Esophagus (tissue), 2 donors: ENCODE measurements at regions not wholly inside any gene's neighbourhood (a gene's known extent, or its start where the extent isn't known, plus 50 kb on each side); places are given as distances from the start of the nearest gene placed in this dataset.

ENCODE experiments used
- H3K27ac ChIP-seq, 2 donors: one replicate each; pipeline ENCODE4 v1.5.1; 2013; ENCODE audit warnings: low read depth in 2 of 2, mild to moderate bottlenecking in 2 of 2, inconsistent platforms in 1 of 2, low read length in 1 of 2, moderate library complexity in 1 of 2
- H3K27me3 ChIP-seq, 2 donors: one replicate each; pipeline ENCODE4 v1.6.1; 2013; ENCODE audit warnings: low read length in 2 of 2, control low read depth in 1 of 2, mild to moderate bottlenecking in 1 of 2; ENCODE audit not compliant: insufficient read depth in 2 of 2, control insufficient read depth in 1 of 2
- H3K36me3 ChIP-seq, 2 donors: one replicate each; pipeline ENCODE4 v1.6.1; 2013; ENCODE audit warnings: low read length in 1 of 2; ENCODE audit not compliant: control insufficient read depth in 2 of 2, insufficient read depth in 2 of 2
- H3K4me1 ChIP-seq, 2 donors: one replicate each; pipeline ENCODE4 v1.6.1; 2013; ENCODE audit warnings: low read length in 1 of 2; ENCODE audit not compliant: control insufficient read depth in 2 of 2, insufficient read depth in 2 of 2
- H3K4me3 ChIP-seq, 2 donors: one replicate each; pipeline ENCODE4 v1.5.1; 2013; ENCODE audit warnings: low read length in 2 of 2, mild to moderate bottlenecking in 2 of 2, low read depth in 1 of 2, moderate library complexity in 1 of 2
- H3K9me3 ChIP-seq, 2 donors: one replicate each; pipeline ENCODE4 v1.6.1; 2013; ENCODE audit warnings: mild to moderate bottlenecking in 2 of 2, low read depth in 1 of 2, low read length in 1 of 2, moderate library complexity in 1 of 2; ENCODE audit not compliant: control insufficient read depth in 2 of 2, insufficient read depth in 1 of 2
- WGBS, 2 donors: extraction: QIAGEN DNeasy Blood & Tissue Kit; methylation state at CpG; one replicate each; pipeline ENCODE4 v1.1.7; 2013; 5-methylcytosine and 5-hydroxymethylcytosine counted together
- donor health status: healthy with polysubstance abuse.
- donor health status: Bipolar disorder and iron deficiency.

GRCh38 chr2:15096873-15097272, 464.3 kb downstream of the NBAS start:
- H3K4me3 ChIP-seq: no peak overlapping the region
- no peaks in the 10 kb centered on the region for H3K27me3 ChIP-seq

GRCh38 chr2:15107137-15107536, 454.0 kb downstream of the NBAS start:
- Histone ChIP-seq H3K9me3 (no peaks in the 10 kb centered on the region), H3K4me1 (no peaks in the 10 kb centered on the region), H3K27me3 (no peaks in the 10 kb centered on the region), H3K27ac (no peak overlapping the region), H3K36me3 (no peaks in the 10 kb centered on the region), H3K4me3 (no peak overlapping the region)
- WGBS, 2 donors: 36 to 58% methylated on average over 1 of the region's 1 CpG

More at GRCh38 chr2:15096873-15097272, 464.3 kb downstream of the NBAS start:
- no peaks in the 10 kb centered on the region for H3K36me3 ChIP-seq
- no peak overlapping the region for H3K27ac ChIP-seq
- peaks cover 0 to 5% of the 10 kb centered on the region in 2 donors for H3K9me3 ChIP-seq
- no peaks in the 10 kb centered on the region for H3K4me1 ChIP-seq

- Histone ChIP-seq H3K27me3 (no peaks in the 10 kb centered on the region), H3K27ac (no peak overlapping the region), H3K4me1 (no peaks in the 10 kb centered on the region), H3K36me3 (no peaks in the 10 kb centered on the region), H3K9me3 (no peaks in the 10 kb centered on the region), H3K4me3 (no peak overlapping the region)
- WGBS, 2 donors: 96 to 98% methylated on average over 1 of the region's 1 CpG
These were observed 449.4 kb downstream of the NBAS start for GRCh38 chr2:15111718-15112117.

GRCh38 chr2:15112216-15112615, 448.9 kb downstream of the NBAS start:
- Histone ChIP-seq H3K4me3 (no peak overlapping the region), H3K36me3 (no peaks in the 10 kb centered on the region), H3K9me3 (no peaks in the 10 kb centered on the region), H3K27me3 (no peaks in the 10 kb centered on the region), H3K27ac (no peak overlapping the region), H3K4me1 (no peaks in the 10 kb centered on the region)
- 93 to 98% methylated on average over 1 of the region's 1 CpG for WGBS, 2 donors

GRCh38 chr2:15115776-15116175, 445.4 kb downstream of the NBAS start:
- Histone ChIP-seq H3K27ac (no peak overlapping the region), H3K36me3 (no peaks in the 10 kb centered on the region), H3K4me3 (no peak overlapping the region), H3K9me3 (peaks cover 0 to 2% of the 10 kb centered on the region in 2 donors), H3K27me3 (no peaks in the 10 kb centered on the region), H3K4me1 (no peaks in the 10 kb centered on the region)

- Histone ChIP-seq H3K4me1 (no peaks in the 10 kb centered on the region), H3K4me3 (no peak overlapping the region), H3K36me3 (no peaks in the 10 kb centered on the region), H3K9me3 (peaks cover 0 to 2% of the 10 kb centered on the region in 2 donors), H3K27ac (no peak overlapping the region), H3K27me3 (no peaks in the 10 kb centered on the region)
- WGBS, 2 donors: 89 to 90% methylated on average over 6 of the region's 6 CpGs
These were observed 444.3 kb downstream of the NBAS start for GRCh38 chr2:15116830-15117229.
